ENCODE measurements at regions not wholly inside any gene's neighbourhood (a gene's known extent, or its start where the extent isn't known, plus 50 kb on each side); places are given as distances from the start of the nearest gene placed in this dataset.

GRCh38 chr11:116243991-116244390 lies 528.8 kb downstream of the BUD13 start:
- TF ChIP-seq EZH2phosphoT487 (IDR thresholded peaks at IDR 0.05; ENCODE audit: insufficient read depth, low read depth) (no peak), EZH2 (IDR thresholded peaks at IDR 0.05; ENCODE audit: insufficient read depth, poor library complexity, severe bottlenecking) (no peak)

Measured in GM23248 (cell line).